Endothelial cell of umbilical vein (primary cell): ENCODE measurements at regions not wholly inside any gene's neighbourhood (a gene's known extent, or its start where the extent isn't known, plus 50 kb on each side); places are given as distances from the start of the nearest gene placed in this dataset.

Source experiments
- BruUV-seq: library from RNA; stranded (reverse); fragments of 400-500 nt; replicated peaks from 2 replicates; lab custom pipeline; 2021; lab: Mats Ljungman, UMichigan
- CTCF ChIA-PET: fragments of 300-600, 350-600 bp; sonication (Branson Sonifier 250); formaldehyde crosslinking; loops from one replicate; lab custom pipeline; 2021; ENCODE audit warnings: antibody characterized with exemption, inconsistent platforms; lab: Charles Lee
- POLR2A ChIA-PET: fragments of 300-600, 350-600 bp; sonication (Branson Sonifier 250); formaldehyde crosslinking; loops from one replicate; lab custom pipeline; 2021; ENCODE audit warnings: antibody characterized with exemption, inconsistent platforms; lab: Charles Lee
- DNase-seq: peaks from one replicate; pipeline ENCODE4 v3.0.0-alpha.2; 2011; ENCODE audit warnings: low read depth, low spot score
- FAIRE-seq: peaks from 2 replicates; lab custom pipeline; 2011; peaks lifted over from hg19 to GRCh38; lab: Jason Lieb, UNC
- H2AFZ ChIP-seq: 2 replicates; pipeline ENCODE4 v1.6.0; 2012; ENCODE audit warnings: low read depth, low read length, control low read depth, inconsistent platforms
- H3K27ac ChIP-seq: 2 replicates; pipeline ENCODE4 v1.5.1; 2011; ENCODE audit warnings: low read depth, mild to moderate bottlenecking, control low read depth, low read length, moderate library complexity; ENCODE audit not compliant: insufficient read depth
- H3K27me3 ChIP-seq, 2 experiments: 2 replicates each; pipeline versions ENCODE4 v1.6.0 to v1.6.1; 2011; ENCODE audit warnings: low read length in 2 of 2, mixed read lengths in 1 of 2; ENCODE audit not compliant: control insufficient read depth in 2 of 2, insufficient read depth in 2 of 2
- H3K36me3 ChIP-seq, 2 experiments: 2 replicates in 1 of 2; 3 replicates in 1 of 2; pipeline ENCODE4 v1.5.1; 2011; ENCODE audit warnings: low read length in 2 of 2, mild to moderate bottlenecking in 1 of 2, moderate library complexity in 1 of 2; ENCODE audit not compliant: control insufficient read depth in 2 of 2, insufficient read depth in 2 of 2; ENCODE audit errors: extremely low read depth in 1 of 2
- H3K4me1 ChIP-seq: 3 replicates; pipeline ENCODE4 v1.5.1; 2011; ENCODE audit warnings: mild to moderate bottlenecking, low read length; ENCODE audit not compliant: control insufficient read depth, insufficient read depth; ENCODE audit errors: extremely low read depth
- H3K4me2 ChIP-seq: 2 replicates; pipeline ENCODE4 v1.6.1; 2011; ENCODE audit warnings: low read length, control low read depth, mixed read lengths; ENCODE audit not compliant: insufficient read depth
- H3K4me3 ChIP-seq, 3 experiments: fragments of 200-600 bp in 1 of 3; sonication (generic), shearing (Covaris generic) in 1 of 3; replicated peaks in 1 of 3; 2 replicates each; pipeline ENCODE4 v1.5.1; 2011 to 2016; ENCODE audit warnings: control low read depth in 3 of 3, low read length in 3 of 3, mild to moderate bottlenecking in 2 of 3, inconsistent platforms in 1 of 3, low read depth in 1 of 3, moderate library complexity in 1 of 3; ENCODE audit not compliant: insufficient read depth in 1 of 3
- H3K79me2 ChIP-seq: 2 replicates; pipeline ENCODE4 v1.6.0; 2012; ENCODE audit warnings: low read length, inconsistent platforms; ENCODE audit not compliant: control insufficient read depth, insufficient read depth
- H3K9ac ChIP-seq: replicated peaks from 2 replicates; pipeline ENCODE3; 2011; ENCODE audit warnings: low read length, control low read depth; ENCODE audit not compliant: insufficient read depth; ENCODE audit errors: extremely low read depth
- H3K9me1 ChIP-seq: replicated peaks from 3 replicates; pipeline ENCODE4 v1.6.0; 2011; ENCODE audit warnings: mild to moderate bottlenecking, low read length; ENCODE audit not compliant: control insufficient read depth, insufficient read depth; ENCODE audit errors: extremely low read depth
- H3K9me3 ChIP-seq: replicated peaks from 2 replicates; pipeline ENCODE4 v1.5.1; 2012; ENCODE audit warnings: low read length, inconsistent platforms; ENCODE audit not compliant: control insufficient read depth, insufficient read depth
- H4K20me1 ChIP-seq: replicated peaks from 2 replicates; pipeline ENCODE3; 2011; ENCODE audit warnings: mild to moderate bottlenecking, low read length; ENCODE audit not compliant: control insufficient read depth, insufficient read depth; ENCODE audit errors: extremely low read depth
- EZH2 ChIP-seq: IDR thresholded peaks from 2 replicates; pipeline ENCODE4 v1.6.1; 2012; ENCODE audit warnings: borderline replicate concordance, low read depth, mild to moderate bottlenecking, moderate library complexity, low read length, inconsistent platforms; ENCODE audit not compliant: severe bottlenecking
- FOS ChIP-seq: IDR thresholded peaks from 2 replicates; pipeline ENCODE4 v1.6.1; 2011; ENCODE audit warnings: mild to moderate bottlenecking, low read length, moderate library complexity, borderline replicate concordance; ENCODE audit not compliant: insufficient read depth
- GATA2 ChIP-seq: IDR thresholded peaks from 2 replicates; pipeline ENCODE4 v1.7.0; 2011; ENCODE audit warnings: low read depth, mild to moderate bottlenecking, moderate library complexity, mixed read lengths, low read length; ENCODE audit not compliant: insufficient read length, insufficient read depth
- JUN ChIP-seq: IDR thresholded peaks from 2 replicates; pipeline ENCODE4 v1.6.1; 2011; ENCODE audit warnings: borderline replicate concordance, low read depth; ENCODE audit not compliant: insufficient read length, insufficient read depth
- MYC ChIP-seq: IDR thresholded peaks from one replicate; pipeline ENCODE4 v1.6.1; 2011; ENCODE audit warnings: mild to moderate bottlenecking, low read depth, low read length
- POLR2A ChIP-seq: IDR thresholded peaks from 2 replicates; pipeline ENCODE4 v1.6.1; 2012; ENCODE audit warnings: low read depth, mild to moderate bottlenecking, control low read depth, low read length
- POLR2AphosphoS5 ChIP-seq: IDR thresholded peaks from 2 replicates; pipeline ENCODE4 v1.6.1; 2012; ENCODE audit warnings: low read depth, mild to moderate bottlenecking, control low read depth, low read length, moderate library complexity; ENCODE audit not compliant: insufficient read depth
- dilution Hi-C: fragments of 300-500 bp; cut with MboI; formaldehyde crosslinking; loops from one replicate; pipeline ENCODE4 v1.15.0; 2019; ENCODE audit warnings: low sequenced_read_pairs; ENCODE audit not compliant: extremely low pct_ligation_motif_present
- intact Hi-C: fragments of 100-400 bp; cut with micrococcal nuclease; formaldehyde crosslinking; loops from one replicate; pipeline ENCODE4 v1.10.0; 2022
- TF ChIP-seq, protein P1 (sequence below): IDR thresholded peaks from 2 replicates; pipeline ENCODE4 v1.6.1; 2011; ENCODE audit not compliant: insufficient read depth, insufficient read length
- TF ChIP-seq, protein P2 (sequence below), 2 donors: IDR thresholded peaks; 1 replicate in 1 of 2; 2 replicates in 1 of 2; pipeline ENCODE4 v1.5.1; 2011; ENCODE audit warnings: low read length in 2 of 2, mild to moderate bottlenecking in 2 of 2, moderate library complexity in 2 of 2, control low read depth in 1 of 2, inconsistent platforms in 1 of 2, low read depth in 1 of 2; ENCODE audit not compliant: insufficient read depth in 1 of 2; ENCODE audit errors: extremely low read depth in 1 of 2

- no peaks in the 10 kb centered on the region for H3K4me1 ChIP-seq
- H3K27ac ChIP-seq = no peak overlapping the region
- dilution Hi-C loops (no loop called here), intact Hi-C loops (no loop called here)
- BruUV-seq = no TSS peak
- POLR2A ChIA-PET = no interaction called here
- DNase-seq = no peak
- no peaks in the 10 kb centered on the region for H3K9me1 ChIP-seq
- no peak overlapping the region for H3K4me2 ChIP-seq
- H2AFZ ChIP-seq = no peak overlapping the region
- H3K79me2 ChIP-seq = no peaks in the 10 kb centered on the region
- no peak overlapping the region for H3K9ac ChIP-seq
- H4K20me1 ChIP-seq = no peaks in the 10 kb centered on the region
- no peaks in the 10 kb centered on the region for H3K36me3 ChIP-seq
- TF ChIP-seq GATA2 (no peak), FOS (no peak), MYC (no peak), JUN (no peak)
- TF ChIP-seq, protein P1, sequence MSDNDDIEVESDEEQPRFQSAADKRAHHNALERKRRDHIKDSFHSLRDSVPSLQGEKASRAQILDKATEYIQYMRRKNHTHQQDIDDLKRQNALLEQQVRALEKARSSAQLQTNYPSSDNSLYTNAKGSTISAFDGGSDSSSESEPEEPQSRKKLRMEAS = no peak
- FAIRE-seq = no peak
- H3K4me3 ChIP-seq = no peak overlapping the region
- no peaks in the 10 kb centered on the region for H3K9me3 ChIP-seq
- H3K27me3 ChIP-seq = peaks cover 4 to 7% of the 10 kb centered on the region in 2 experiments
- CTCF ChIA-PET = no interaction called here
These were observed 287.2 kb downstream of the CYP26B1 start for GRCh38 chr2:71860381-71860926.

DNA sequence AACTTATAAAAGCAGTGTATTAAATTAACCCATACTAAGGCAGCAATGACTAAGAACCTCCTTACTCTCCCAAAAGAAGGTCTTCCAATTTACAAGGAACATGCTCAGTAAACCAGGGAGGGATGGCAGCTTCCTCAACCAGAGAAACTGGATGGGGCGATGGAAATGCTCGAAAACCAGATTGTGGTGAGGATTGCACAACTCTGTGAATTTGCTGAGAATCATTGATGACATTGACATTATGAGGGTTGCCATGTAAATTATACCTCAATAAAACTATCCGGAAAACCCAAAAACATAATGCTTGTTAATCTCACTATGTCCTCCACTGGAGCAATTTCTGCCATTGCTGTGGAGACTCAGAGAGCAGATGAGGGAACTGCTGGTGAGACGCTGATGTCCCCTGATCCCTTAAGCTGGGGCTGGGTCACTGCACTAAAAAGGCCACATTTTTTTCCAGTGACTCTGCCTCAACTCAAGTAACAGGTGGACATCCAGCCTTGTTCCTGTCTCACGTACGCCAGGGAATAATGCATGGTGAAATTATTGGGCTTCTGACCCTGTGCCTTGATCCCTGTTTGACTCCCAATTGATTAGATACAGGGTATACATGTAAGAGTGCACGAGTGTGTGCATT is 288.3 kb downstream of the CYP26B1 start:
- Histone ChIP-seq H3K4me3 (no peak overlapping the region), H3K4me1 (no peaks in the 10 kb centered on the region), H3K9me1 (no peaks in the 10 kb centered on the region), H3K27ac (no peak overlapping the region), H2AFZ (no peak overlapping the region), H3K4me2 (no peak overlapping the region), H4K20me1 (no peaks in the 10 kb centered on the region), H3K79me2 (no peaks in the 10 kb centered on the region), H3K9ac (no peak overlapping the region), H3K9me3 (no peaks in the 10 kb centered on the region), H3K27me3 (peaks cover 4% of the 10 kb centered on the region in 2 experiments), H3K36me3 (no peaks in the 10 kb centered on the region)
- TF ChIP-seq POLR2AphosphoS5 (no peak), FOS (no peak), MYC (no peak), POLR2A (no peak), EZH2 (no peak), JUN (no peak), GATA2 (no peak)
- TF ChIP-seq, protein P1 = no peak
- TF ChIP-seq, protein P2, sequence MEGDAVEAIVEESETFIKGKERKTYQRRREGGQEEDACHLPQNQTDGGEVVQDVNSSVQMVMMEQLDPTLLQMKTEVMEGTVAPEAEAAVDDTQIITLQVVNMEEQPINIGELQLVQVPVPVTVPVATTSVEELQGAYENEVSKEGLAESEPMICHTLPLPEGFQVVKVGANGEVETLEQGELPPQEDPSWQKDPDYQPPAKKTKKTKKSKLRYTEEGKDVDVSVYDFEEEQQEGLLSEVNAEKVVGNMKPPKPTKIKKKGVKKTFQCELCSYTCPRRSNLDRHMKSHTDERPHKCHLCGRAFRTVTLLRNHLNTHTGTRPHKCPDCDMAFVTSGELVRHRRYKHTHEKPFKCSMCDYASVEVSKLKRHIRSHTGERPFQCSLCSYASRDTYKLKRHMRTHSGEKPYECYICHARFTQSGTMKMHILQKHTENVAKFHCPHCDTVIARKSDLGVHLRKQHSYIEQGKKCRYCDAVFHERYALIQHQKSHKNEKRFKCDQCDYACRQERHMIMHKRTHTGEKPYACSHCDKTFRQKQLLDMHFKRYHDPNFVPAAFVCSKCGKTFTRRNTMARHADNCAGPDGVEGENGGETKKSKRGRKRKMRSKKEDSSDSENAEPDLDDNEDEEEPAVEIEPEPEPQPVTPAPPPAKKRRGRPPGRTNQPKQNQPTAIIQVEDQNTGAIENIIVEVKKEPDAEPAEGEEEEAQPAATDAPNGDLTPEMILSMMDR (IDR thresholded peaks at IDR 0.05; ENCODE audit: extremely low read depth in 1 of 2, insufficient read depth in 1 of 2, low read depth in 1 of 2, low read length in 2 of 2) = no peak
- ChIA-PET CTCF (no interaction called here), POLR2A (no interaction called here)
- BruUV-seq = no TSS peak
- DNase-seq (no peak), FAIRE-seq (no peak)
- dilution Hi-C loops (no loop called here), intact Hi-C loops (no loop called here)
